Hematopoietic multipotent progenitor cell treated with erythropoietin and hydrocortisone succinate and interleukin-3 and kit ligand, for 17 days (in vitro differentiated cells): ENCODE measurements at regions not wholly inside any gene's neighbourhood (a gene's known extent, or its start where the extent isn't known, plus 50 kb on each side); places are given as distances from the start of the nearest gene placed in this dataset.
"Not testable (repeated sequence)": the region's sequence is repeated elsewhere in the genome, so short reads cannot be mapped to it uniquely, and the experiment has no call there.

Source experiments
- DNase-seq: peaks from one replicate; pipeline ENCODE4 v3.0.0-alpha.2; 2015; ENCODE audit warnings: low spot score

GRCh38 chr4:177948853-177949252 is 506.6 kb upstream of the AGA start:
- DNase-seq, result no peak

GRCh38 chr4:177951026-177951425 is 508.8 kb upstream of the AGA start:
- DNase-seq, result no peak

GRCh38 chr4:177952723-177953122 is 510.5 kb upstream of the AGA start:
- DNase-seq, result no peak

- DNase-seq, result no peak
These were observed 515.5 kb upstream of the AGA start for GRCh38 chr4:177957596-177958360.

GRCh38 chr4:177960566-177960965 is 518.3 kb upstream of the AGA start:
- DNase-seq, result no peak

GRCh38 chr4:177961761-177962380 is 519.6 kb upstream of the AGA start:
- DNase-seq, result no peak

GRCh38 chr4:177964061-177964460 is 521.8 kb upstream of the AGA start:
- DNase-seq, result no peak

- no peak for DNase-seq
These were observed 522.5 kb upstream of the AGA start for GRCh38 chr4:177964693-177965168.

GRCh38 chr4:177967328-177967727 is 525.1 kb upstream of the AGA start:
- DNase-seq, result no peak

- DNase-seq, result no peak
These were observed 526.7 kb upstream of the AGA start for GRCh38 chr4:177968817-177969442.

- DNase-seq, result no peak
These were observed 532.2 kb upstream of the AGA start for GRCh38 chr4:177974461-177974860.

- DNase-seq, result no peak
These were observed 533.2 kb upstream of the AGA start for GRCh38 chr4:177975315-177975987.

GRCh38 chr4:177986236-177986635 is 544.0 kb upstream of the AGA start:
- DNase-seq, result no peak

- DNase-seq, result no peak
These were observed 545.7 kb upstream of the AGA start for GRCh38 chr4:177987896-177988295.

- DNase-seq, result no peak
These were observed 547.4 kb upstream of the AGA start for GRCh38 chr4:177989503-177990201.

- no peak for DNase-seq
These were observed 560.9 kb upstream of the AGA start for GRCh38 chr4:178003098-178003657.

- no peak for DNase-seq
These were observed 568.4 kb upstream of the AGA start for GRCh38 chr4:178010596-178010995.

- DNase-seq, result not testable (repeated sequence)
These were observed 572.8 kb upstream of the AGA start for GRCh38 chr4:178015046-178015445.

- DNase-seq, result no peak
These were observed 584.8 kb upstream of the AGA start for GRCh38 chr4:178026999-178027398.

- DNase-seq, result no peak
These were observed 585.6 kb upstream of the AGA start for GRCh38 chr4:178027796-178028195.

GRCh38 chr4:178028481-178028880 is 586.2 kb upstream of the AGA start:
- no peak for DNase-seq
